A549 (cell line): ENCODE measurements at regions not wholly inside any gene's neighbourhood (a gene's known extent, or its start where the extent isn't known, plus 50 kb on each side); places are given as distances from the start of the nearest gene placed in this dataset.
"Not testable (repeated sequence)": the region's sequence is repeated elsewhere in the genome, so short reads cannot be mapped to it uniquely, and the experiment has no call there.

ENCODE experiments used
- ATAC-seq, 2 experiments: fragments of 200-7000 bp in 1 of 2; fragments of >200 bp in 1 of 2; cut with Nextera tagmentation in 1 of 2; cut with Tn5 transposase in 1 of 2; 3 replicates each; pipeline versions ENCODE4 v1.8.0 to v1.9.1; 2018 to 2020; ENCODE audit warnings: mild to moderate bottlenecking in 1 of 2, moderate library complexity in 1 of 2
- CTCF ChIA-PET: fragments of 300-600 bp; sonication (Branson Sonifier 250); formaldehyde crosslinking; extraction: SDS; loops from one replicate; lab custom pipeline; 2021; ENCODE audit warnings: antibody characterized with exemption, inconsistent platforms; lab: Yijun Ruan, JAX
- POLR2A ChIA-PET: fragments of 350-600 bp; formaldehyde crosslinking; extraction: SDS; loops from one replicate; lab custom pipeline; 2021; ENCODE audit warnings: antibody characterized with exemption, inconsistent platforms; lab: Yijun Ruan, JAX
- DNase-seq, 2 experiments: peaks; one replicate each; pipeline versions ENCODE4 v3.0.0 to v3.0.0-alpha.2; 2011 to 2016; ENCODE audit warnings: low read depth in 1 of 2, low spot score in 1 of 2
- FAIRE-seq: peaks from 2 replicates; lab custom pipeline; 2011; peaks lifted over from hg19 to GRCh38; lab: Jason Lieb, UNC
- H3K27ac ChIP-seq, 2 experiments: fragments of >200 bp; sonication (Bioruptor Twin); formaldehyde crosslinking; 3 replicates each; pipeline ENCODE4 v1.5.1; 2016 to 2017
- H3K4me1 ChIP-seq: fragments of >200 bp; sonication (Bioruptor Twin); formaldehyde crosslinking; 3 replicates; pipeline ENCODE4 v1.6.1; 2016
- H3K4me2 ChIP-seq: fragments of >200 bp; sonication (Bioruptor Twin); formaldehyde crosslinking; 3 replicates; pipeline ENCODE4 v1.6.1; 2016
- H3K4me3 ChIP-seq: fragments of >200 bp; sonication (Bioruptor Twin); formaldehyde crosslinking; 3 replicates; pipeline ENCODE4 v1.5.1; 2016
- H3K9me3 ChIP-seq: fragments of >200 bp; sonication (Bioruptor Twin); formaldehyde crosslinking; 3 replicates; pipeline ENCODE4 v1.6.1; 2016
- CEBPB ChIP-seq, 2 experiments: fragments of >200 bp in 1 of 2; sonication (Bioruptor Twin) in 1 of 2; formaldehyde crosslinking in 1 of 2; IDR thresholded peaks; 2 replicates each; pipeline ENCODE4 v1.6.1; 2012 to 2016
- FOXS1 ChIP-seq: fragments of 250-450 bp; sonication (Bioruptor Pico); IDR thresholded peaks from 2 replicates; pipeline ENCODE4 v1.5.0; 2020; ENCODE audit warnings: mild to moderate bottlenecking, moderate library complexity
- WGBS: methylation state at CpG from one replicate; pipeline ENCODE4 v1.1.6; 2017; ENCODE audit errors: missing lambda C conversion rate; 5-methylcytosine and 5-hydroxymethylcytosine counted together

DNA sequence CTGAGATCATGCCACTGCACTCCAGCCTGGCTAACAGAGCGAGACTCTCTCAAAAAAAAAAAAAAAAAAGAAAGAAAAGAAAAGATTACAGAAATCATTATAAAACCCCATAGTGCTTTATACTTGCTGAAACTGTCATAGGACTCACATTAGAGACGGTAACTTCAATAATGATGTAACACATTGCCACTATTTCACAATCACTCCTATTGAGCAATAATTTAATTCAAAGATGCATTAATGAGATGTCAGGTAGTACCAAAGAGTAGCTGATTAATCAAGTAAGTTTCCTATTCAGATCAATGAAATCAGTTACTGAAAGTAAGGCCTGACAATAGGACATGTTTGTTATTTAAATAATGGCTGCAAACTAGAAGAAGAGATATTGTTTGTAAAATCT, 751.5 kb upstream of the ALG10B start:
- POLR2A ChIA-PET: no interaction called here
- H3K4me2 ChIP-seq: no peak overlapping the region
- no peak overlapping the region for H3K4me3 ChIP-seq
- CTCF ChIA-PET: no interaction called here
- H3K4me1 ChIP-seq: no peaks in the 10 kb centered on the region
- no peak for TF ChIP-seq FOXS1
- TF ChIP-seq CEBPB (IDR thresholded peaks at IDR 0.05): peak; percentile 56 to 81; a peak in 3 of 4 replicates
- no peak for DNase-seq
- H3K27ac ChIP-seq: no peak overlapping the region
- no peak for ATAC-seq
- no peak for FAIRE-seq
- H3K9me3 ChIP-seq: no peaks in the 10 kb centered on the region
- 43% methylated on average over 2 of the region's 2 CpGs for WGBS

DNA sequence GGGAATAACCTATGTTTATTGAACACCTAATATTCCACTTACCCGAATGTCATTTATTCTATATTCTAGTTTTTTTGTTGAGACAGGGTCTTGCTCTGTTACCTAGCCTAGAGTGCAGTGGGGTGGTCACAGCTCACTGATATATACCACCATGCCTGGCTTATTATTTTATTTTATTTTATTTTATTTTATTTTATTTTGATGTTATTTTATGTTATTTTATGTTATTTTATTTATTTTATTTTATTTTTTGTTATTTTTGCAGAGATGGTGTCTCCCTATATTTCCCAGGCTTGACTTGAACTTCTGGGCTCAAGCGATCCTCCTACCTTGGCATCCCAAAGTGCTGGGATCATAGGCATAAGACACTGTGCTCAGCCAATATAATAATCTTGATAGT, 746.0 kb upstream of the ALG10B start:
- FAIRE-seq, H3K27ac ChIP-seq, POLR2A ChIA-PET, H3K4me1 ChIP-seq, CTCF ChIA-PET, ATAC-seq, DNase-seq, H3K4me2 ChIP-seq, H3K9me3 ChIP-seq, H3K4me3 ChIP-seq: not testable (repeated sequence)
- WGBS: 43% methylated on average over 2 of the region's 2 CpGs
